Vagina (tissue), 2 donors: ENCODE measurements at regions not wholly inside any gene's neighbourhood (a gene's known extent, or its start where the extent isn't known, plus 50 kb on each side); places are given as distances from the start of the nearest gene placed in this dataset.

Source experiments
- DNase-seq, 2 donors: peaks; one replicate each; pipeline ENCODE4 v3.0.0-alpha.2; 2017; ENCODE audit errors: extremely low spot score in 2 of 2
- H3K27ac ChIP-seq: fragments of 200-600 bp; sonication (generic); one replicate; pipeline ENCODE4 v1.5.1; 2019
- H3K27me3 ChIP-seq: fragments of 200-600 bp; sonication (generic); one replicate; pipeline ENCODE4 v1.5.1; 2019
- H3K36me3 ChIP-seq, 2 donors: fragments of 200-600 bp; sonication (generic); one replicate each; pipeline ENCODE4 v1.5.1; 2017 to 2019
- H3K4me1 ChIP-seq: fragments of 200-600 bp; sonication (generic); one replicate; pipeline ENCODE4 v1.5.1; 2019
- H3K4me3 ChIP-seq, 2 donors: fragments of 200-600 bp; sonication (generic); 1 replicate in 1 of 2; 2 replicates in 1 of 2; pipeline ENCODE4 v1.5.1; 2016 to 2019
- H3K9me3 ChIP-seq: fragments of 200-600 bp; sonication (generic); one replicate; pipeline ENCODE4 v1.5.1; 2019
- CTCF ChIP-seq, 3 experiments: fragments of 450-650 bp in 2 of 3; fragments of 200-600 bp in 1 of 3; sonication (generic) in 1 of 3; IDR thresholded peaks; one replicate each; pipeline ENCODE4 v1.5.1; 2017 to 2019; ENCODE audit warnings: antibody characterized with exemption in 3 of 3, mild to moderate bottlenecking in 2 of 3, moderate library complexity in 2 of 3
- POLR2A ChIP-seq, 2 donors: fragments of 450-650 bp; IDR thresholded peaks; one replicate each; pipeline ENCODE4 v1.6.1; 2017; ENCODE audit warnings: antibody characterized with exemption in 2 of 2, mild to moderate bottlenecking in 2 of 2, moderate library complexity in 2 of 2
- POLR2AphosphoS5 ChIP-seq, 2 donors: sonication (generic); formaldehyde crosslinking; IDR thresholded peaks; one replicate each; pipeline ENCODE4 v1.9.0; 2017; ENCODE audit warnings: antibody characterized with exemption in 2 of 2, mild to moderate bottlenecking in 2 of 2, low read depth in 1 of 2; ENCODE audit not compliant: insufficient read depth in 1 of 2
- intact Hi-C: fragments of 100-400 bp; cut with DNase I; formaldehyde crosslinking; loops from one replicate; pipeline ENCODE4 v1.15.1; 2023

- Histone ChIP-seq H3K4me1 (no peaks in the 10 kb centered on the region), H3K9me3 (no peaks in the 10 kb centered on the region), H3K4me3 (no peak overlapping the region), H3K27me3 (no peaks in the 10 kb centered on the region), H3K36me3 (no peaks in the 10 kb centered on the region), H3K27ac (no peak overlapping the region)
- intact Hi-C loops: no loop called here
- TF ChIP-seq POLR2A (IDR thresholded peaks at IDR 0.05): no peak
- TF ChIP-seq CTCF (IDR thresholded peaks at IDR 0.05): no peak
- TF ChIP-seq POLR2AphosphoS5 (IDR thresholded peaks at IDR 0.05; ENCODE audit: insufficient read depth in 1 of 2, low read depth in 1 of 2): no peak
- DNase-seq: no peak
These were observed 58.8 kb upstream of the ERCC6L2 start for GRCh38 chr9:95816716-95817115.

- no peak overlapping the region for H3K27ac ChIP-seq
- no peaks in the 10 kb centered on the region for H3K4me1 ChIP-seq
- no peak for TF ChIP-seq POLR2A (IDR thresholded peaks at IDR 0.05)
- TF ChIP-seq CTCF (IDR thresholded peaks at IDR 0.05): no peak
- TF ChIP-seq POLR2AphosphoS5 (IDR thresholded peaks at IDR 0.05; ENCODE audit: insufficient read depth in 1 of 2, low read depth in 1 of 2): no peak
- DNase-seq: no peak
- intact Hi-C loops: no loop called here
- H3K27me3 ChIP-seq: no peaks in the 10 kb centered on the region
- H3K36me3 ChIP-seq: no peaks in the 10 kb centered on the region
- no peak overlapping the region for H3K4me3 ChIP-seq
- no peaks in the 10 kb centered on the region for H3K9me3 ChIP-seq
These were observed 59.5 kb upstream of the ERCC6L2 start for GRCh38 chr9:95815961-95816360.

- H3K36me3 ChIP-seq: no peaks in the 10 kb centered on the region
- H3K9me3 ChIP-seq: no peaks in the 10 kb centered on the region
- H3K4me3 ChIP-seq: no peak overlapping the region
- no peaks in the 10 kb centered on the region for H3K27me3 ChIP-seq
- DNase-seq: no peak
- intact Hi-C loops: no loop called here
- no peaks in the 10 kb centered on the region for H3K4me1 ChIP-seq
- no peak for TF ChIP-seq POLR2A (IDR thresholded peaks at IDR 0.05)
- TF ChIP-seq CTCF (IDR thresholded peaks at IDR 0.05): no peak
- no peak for TF ChIP-seq POLR2AphosphoS5 (IDR thresholded peaks at IDR 0.05; ENCODE audit: insufficient read depth in 1 of 2, low read depth in 1 of 2)
- no peak overlapping the region for H3K27ac ChIP-seq
These were observed 60.4 kb upstream of the ERCC6L2 start for GRCh38 chr9:95815133-95815532.

- H3K4me1 ChIP-seq: no peaks in the 10 kb centered on the region
- DNase-seq: no peak
- no peak for TF ChIP-seq POLR2A (IDR thresholded peaks at IDR 0.05)
- TF ChIP-seq POLR2AphosphoS5 (IDR thresholded peaks at IDR 0.05; ENCODE audit: insufficient read depth in 1 of 2, low read depth in 1 of 2): no peak
- TF ChIP-seq CTCF (IDR thresholded peaks at IDR 0.05): no peak
- intact Hi-C loops: no loop called here
- H3K27ac ChIP-seq: no peak overlapping the region
- no peaks in the 10 kb centered on the region for H3K27me3 ChIP-seq
- no peak overlapping the region for H3K4me3 ChIP-seq
- no peaks in the 10 kb centered on the region for H3K9me3 ChIP-seq
- H3K36me3 ChIP-seq: no peaks in the 10 kb centered on the region
These were observed 61.6 kb upstream of the ERCC6L2 start for GRCh38 chr9:95813923-95814322.

- intact Hi-C loops: no loop called here
- no peak overlapping the region for H3K4me3 ChIP-seq
- H3K27me3 ChIP-seq: no peaks in the 10 kb centered on the region
- no peaks in the 10 kb centered on the region for H3K9me3 ChIP-seq
- DNase-seq: no peak
- no peak for TF ChIP-seq POLR2AphosphoS5 (IDR thresholded peaks at IDR 0.05; ENCODE audit: insufficient read depth in 1 of 2, low read depth in 1 of 2)
- no peak for TF ChIP-seq POLR2A (IDR thresholded peaks at IDR 0.05)
- TF ChIP-seq CTCF (IDR thresholded peaks at IDR 0.05): no peak
- H3K27ac ChIP-seq: no peak overlapping the region
- peaks cover 10% of the 10 kb centered on the region for H3K4me1 ChIP-seq
- no peaks in the 10 kb centered on the region for H3K36me3 ChIP-seq
These were observed 64.7 kb upstream of the ERCC6L2 start for GRCh38 chr9:95810814-95811213.
